K562 (cell line): ENCODE measurements at regions not wholly inside any gene's neighbourhood (a gene's known extent, or its start where the extent isn't known, plus 50 kb on each side); places are given as distances from the start of the nearest gene placed in this dataset.

Experiments used
- ATAC-seq: fragments of 200-7000 bp; cut with Tn5 transposase; 3 replicates; pipeline ENCODE4 v1.9.1; 2020; ENCODE audit warnings: moderate library complexity
- BruUV-seq: library from RNA; stranded (reverse); fragments of 400-500 nt; replicated peaks from 2 replicates; lab custom pipeline; 2021; lab: Mats Ljungman, UMichigan
- CTCF ChIA-PET: fragments of 300-600 bp; formaldehyde crosslinking; extraction: SDS; loops from one replicate; lab custom pipeline; 2021; ENCODE audit warnings: low intra/inter-chr PET ratio; lab: Yijun Ruan, JAX
- POLR2A ChIA-PET: fragments of 300-600, 350-650 bp; sonication (Branson Sonifier 250); formaldehyde crosslinking; extraction: SDS; loops from one replicate; lab custom pipeline; 2021; ENCODE audit warnings: antibody characterized with exemption, inconsistent platforms; lab: Yijun Ruan, JAX
- DNase-seq, 4 experiments: peaks; one replicate each; pipeline versions ENCODE4 v3.0.0 to v3.0.0-alpha.2; 2011 to 2018; ENCODE audit warnings: low spot score in 3 of 4, mixed read lengths in 3 of 4; ENCODE audit errors: extremely low read depth in 1 of 4
- FAIRE-seq: peaks from 2 replicates; lab custom pipeline; 2011; peaks lifted over from hg19 to GRCh38; lab: Jason Lieb, UNC
- H2AFZ ChIP-seq: 2 replicates; pipeline ENCODE4 v1.6.0; 2011; ENCODE audit warnings: low read depth, low read length, control low read depth, inconsistent platforms
- H3K27ac ChIP-seq: fragments of 200-600 bp; 3 replicates; pipeline ENCODE4 v1.8.0; 2011; ENCODE audit warnings: low read depth, mild to moderate bottlenecking, control low read depth, inconsistent platforms, low read length, moderate library complexity, mixed read lengths; ENCODE audit errors: extremely low read depth
- H3K27me3 ChIP-seq, 2 experiments: fragments of 300-600 bp in 1 of 2; 2 replicates in 1 of 2; 3 replicates in 1 of 2; pipeline versions ENCODE4 v1.6.0 to v1.8.0; 2011; ENCODE audit warnings: inconsistent platforms in 2 of 2, low read length in 2 of 2, mild to moderate bottlenecking in 1 of 2, mixed read lengths in 1 of 2, moderate library complexity in 1 of 2; ENCODE audit not compliant: control insufficient read depth in 2 of 2, insufficient read depth in 2 of 2
- H3K36me3 ChIP-seq: fragments of 300-600 bp; 3 replicates; pipeline ENCODE4 v1.8.0; 2011; ENCODE audit warnings: mild to moderate bottlenecking, low read length, inconsistent platforms; ENCODE audit not compliant: control insufficient read depth, insufficient read depth
- H3K4me1 ChIP-seq, 2 experiments: fragments of 200-600 bp in 1 of 2; replicated peaks in 1 of 2; 2 replicates in 1 of 2; 3 replicates in 1 of 2; pipeline versions ENCODE4 v1.5.1 to v1.8.0; 2011; ENCODE audit warnings: inconsistent platforms in 2 of 2, low read length in 2 of 2, mild to moderate bottlenecking in 1 of 2, mixed read lengths in 1 of 2, moderate library complexity in 1 of 2; ENCODE audit not compliant: control insufficient read depth in 2 of 2, insufficient read depth in 2 of 2
- H3K4me2 ChIP-seq: 2 replicates; pipeline ENCODE4 v1.6.1; 2011; ENCODE audit warnings: low read length, control low read depth, inconsistent platforms, mixed read lengths; ENCODE audit not compliant: insufficient read depth
- H3K4me3 ChIP-seq: fragments of 200-600 bp; sonication (generic), shearing (Covaris generic); 2 replicates; pipeline ENCODE4 v1.5.1; 2016; ENCODE audit warnings: control low read depth, inconsistent platforms
- H3K79me2 ChIP-seq: fragments of 200-600 bp; 3 replicates; pipeline ENCODE4 v1.8.0; 2011; ENCODE audit warnings: low read length, inconsistent platforms; ENCODE audit not compliant: control insufficient read depth, insufficient read depth
- H3K9ac ChIP-seq, 2 experiments: 2 replicates each; pipeline versions ENCODE4 v1.6.0 to v1.6.1; 2011; ENCODE audit warnings: low read depth in 2 of 2, low read length in 2 of 2, control low read depth in 1 of 2, inconsistent platforms in 1 of 2, mild to moderate bottlenecking in 1 of 2, mixed read lengths in 1 of 2; ENCODE audit not compliant: insufficient read depth in 1 of 2
- H3K9me1 ChIP-seq: one replicate; pipeline ENCODE4 v1.6.0; 2011; ENCODE audit warnings: inconsistent platforms, mild to moderate bottlenecking, low read length, moderate library complexity; ENCODE audit not compliant: control insufficient read depth, insufficient read depth
- H3K9me3 ChIP-seq: replicated peaks from 2 replicates; pipeline ENCODE4 v1.5.1; 2011; ENCODE audit warnings: low read depth, low read length, inconsistent platforms; ENCODE audit not compliant: control insufficient read depth, insufficient read depth
- H4K20me1 ChIP-seq: replicated peaks from 2 replicates; pipeline ENCODE4 v1.6.1; 2011; ENCODE audit warnings: low read length, inconsistent platforms, mixed read lengths; ENCODE audit not compliant: control insufficient read depth, insufficient read depth
- BCL6 ChIP-seq: fragments of 250-450 bp; sonication (Bioruptor Pico); IDR thresholded peaks from 2 replicates; pipeline ENCODE4 v1.4.0; 2020
- CBX5 ChIP-seq: IDR thresholded peaks from 2 replicates; pipeline ENCODE4 v1.6.1; 2014; ENCODE audit warnings: low read depth, borderline replicate concordance
- CEBPZ ChIP-seq: fragments of 150-350 bp; IDR thresholded peaks from 2 replicates; pipeline ENCODE4 v1.6.1; 2014; ENCODE audit warnings: low read depth, mild to moderate bottlenecking, low read length, borderline replicate concordance
- ESRRB ChIP-seq: fragments of 250-450 bp; sonication (Bioruptor Pico); IDR thresholded peaks from 2 replicates; pipeline ENCODE4 v1.5.0; 2020; ENCODE audit warnings: mild to moderate bottlenecking, moderate library complexity, borderline replicate concordance
- HOXB6 ChIP-seq: fragments of 250-450 bp; sonication (Bioruptor Pico); IDR thresholded peaks from 2 replicates; pipeline ENCODE4 v1.5.1; 2022; ENCODE audit warnings: mild to moderate bottlenecking, borderline replicate concordance
- KLF6 ChIP-seq: fragments of 250-450 bp; sonication (Bioruptor Pico); IDR thresholded peaks from 2 replicates; pipeline ENCODE4 v1.4.0; 2020; ENCODE audit warnings: mild to moderate bottlenecking, moderate library complexity, borderline replicate concordance
- LARP7 ChIP-seq: fragments of 450-650 bp; IDR thresholded peaks from 2 replicates; pipeline ENCODE4 v1.6.1; 2016
- NFXL1 ChIP-seq: fragments of 450-650 bp; formaldehyde crosslinking; IDR thresholded peaks from 2 replicates; pipeline ENCODE4 v1.4.0; 2021; ENCODE audit warnings: mild to moderate bottlenecking
- NR4A1 ChIP-seq, 2 experiments: fragments of 250-450 bp in 1 of 2; fragments of 450-650 bp in 1 of 2; sonication (Bioruptor Pico) in 1 of 2; IDR thresholded peaks; 2 replicates each; pipeline versions ENCODE4 v1.4.0 to v1.6.1; 2016 to 2020; ENCODE audit warnings: mild to moderate bottlenecking in 2 of 2, missing compliant biosample characterization in 1 of 2, missing genetic modification characterization in 1 of 2, moderate library complexity in 1 of 2
- U2AF2 ChIP-seq: fragments of 200-400 bp; formaldehyde crosslinking; optimal IDR thresholded peaks from 2 replicates; pipeline ENCODE3; 2017; ENCODE audit warnings: low read depth, mild to moderate bottlenecking, low read length
- ZNF584 ChIP-seq: fragments of 200-800 bp; sonication (Bioruptor generic); IDR thresholded peaks from 2 replicates; pipeline ENCODE4 v1.6.1; 2016; ENCODE audit warnings: low read depth, mild to moderate bottlenecking, missing genetic modification characterization, missing compliant biosample characterization
- WGBS: fragments of 100-300 bp; shearing (Covaris generic); methylation state at CpG from one replicate; pipeline ENCODE4 v1.1.6; 2016; ENCODE audit warnings: low coverage, mixed read lengths; ENCODE audit not compliant: insufficient coverage; ENCODE audit errors: missing lambda C conversion rate; 5-methylcytosine and 5-hydroxymethylcytosine counted together
- in situ Hi-C: fragments of 300-500 bp; cut with MboI; formaldehyde crosslinking; loops from 4 replicates; pipeline ENCODE4 v1.15.0; 2018; ENCODE audit warnings: inconsistent platforms, mixed read lengths
- intact Hi-C: fragments of 100-400 bp; cut with micrococcal nuclease; formaldehyde crosslinking; loops from 2 replicates; pipeline ENCODE4 v1.14.2; 2022
- TF ChIP-seq, protein P1 (sequence below): sonication (generic); formaldehyde crosslinking; IDR thresholded peaks from 2 replicates; pipeline ENCODE4 v1.8.1; 2023; ENCODE audit warnings: mild to moderate bottlenecking, missing genetic modification reagents

DNA sequence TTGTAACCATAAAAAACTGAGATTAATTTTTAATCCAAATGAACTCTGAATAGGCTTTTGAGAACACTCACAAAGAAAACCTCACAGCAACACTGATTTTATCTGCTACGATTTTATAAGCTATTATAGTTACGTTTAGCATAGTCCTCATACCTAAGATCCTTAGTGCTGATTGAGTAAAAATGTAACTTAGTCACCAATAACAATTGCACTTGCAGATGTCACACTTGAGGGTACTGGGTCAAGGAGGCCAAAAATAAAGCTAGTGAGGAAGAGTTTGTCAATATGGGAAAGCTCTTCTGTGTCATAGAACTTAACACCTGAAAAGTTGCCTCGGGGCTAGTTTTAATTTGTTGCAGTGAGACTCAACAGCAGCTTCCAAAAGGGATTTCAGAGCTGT, 706.5 kb upstream of the FAM98A start:
- intact Hi-C loops (no loop called here), in situ Hi-C loops (no loop called here)
- BruUV-seq: no TSS peak
- ChIA-PET POLR2A (no interaction called here), CTCF (no interaction called here)
- ATAC-seq: no peak
- Histone ChIP-seq H3K9ac (no peak overlapping the region), H3K9me3 (no peaks in the 10 kb centered on the region), H3K79me2 (no peaks in the 10 kb centered on the region), H3K4me2 (no peak overlapping the region), H4K20me1 (no peaks in the 10 kb centered on the region), H3K27me3 (no peaks in the 10 kb centered on the region), H3K4me3 (no peak overlapping the region), H3K4me1 (no peaks in the 10 kb centered on the region), H3K9me1 (no peaks in the 10 kb centered on the region), H2AFZ (no peak overlapping the region), H3K36me3 (no peaks in the 10 kb centered on the region), H3K27ac (no peak overlapping the region)
- FAIRE-seq: no peak
- 0% methylated on average over 3 of the region's 3 CpGs for WGBS
- TF ChIP-seq KLF6 (CRISPR knock-in tag) (no peak), CEBPZ (no peak)
- DNase-seq: no peak

GRCh38 chr2:34294961-34295360, 695.9 kb upstream of the FAM98A start:
- WGBS: 4% methylated on average over 4 of the region's 4 CpGs
- ChIA-PET CTCF (no interaction called here), POLR2A (no interaction called here)
- Histone ChIP-seq H3K4me1 (no peaks in the 10 kb centered on the region), H3K9me3 (no peaks in the 10 kb centered on the region), H2AFZ (no peak overlapping the region), H3K4me2 (no peak overlapping the region), H3K9me1 (no peaks in the 10 kb centered on the region), H3K9ac (no peak overlapping the region), H3K27ac (no peak overlapping the region), H3K27me3 (no peaks in the 10 kb centered on the region), H3K79me2 (no peaks in the 10 kb centered on the region), H3K4me3 (no peak overlapping the region), H4K20me1 (no peaks in the 10 kb centered on the region), H3K36me3 (no peaks in the 10 kb centered on the region)
- no peak for ATAC-seq
- BruUV-seq: no TSS peak
- intact Hi-C loops (no loop called here), in situ Hi-C loops (no loop called here)
- no peak for FAIRE-seq
- DNase-seq: no peak
- TF ChIP-seq HOXB6 (CRISPR knock-in tag) (no peak), U2AF2 (no peak), CBX5 (no peak), BCL6 (CRISPR knock-in tag) (no peak), NR4A1 (CRISPR knock-in tag; IDR thresholded peaks at IDR 0.05) (no peak), NR4A1 (tag; IDR thresholded peaks at IDR 0.05) (no peak), ZNF584 (CRISPR knock-in tag) (no peak), ESRRB (CRISPR knock-in tag) (no peak), NFXL1 (CRISPR knock-in tag) (no peak), LARP7 (no peak)
- TF ChIP-seq, protein P1, sequence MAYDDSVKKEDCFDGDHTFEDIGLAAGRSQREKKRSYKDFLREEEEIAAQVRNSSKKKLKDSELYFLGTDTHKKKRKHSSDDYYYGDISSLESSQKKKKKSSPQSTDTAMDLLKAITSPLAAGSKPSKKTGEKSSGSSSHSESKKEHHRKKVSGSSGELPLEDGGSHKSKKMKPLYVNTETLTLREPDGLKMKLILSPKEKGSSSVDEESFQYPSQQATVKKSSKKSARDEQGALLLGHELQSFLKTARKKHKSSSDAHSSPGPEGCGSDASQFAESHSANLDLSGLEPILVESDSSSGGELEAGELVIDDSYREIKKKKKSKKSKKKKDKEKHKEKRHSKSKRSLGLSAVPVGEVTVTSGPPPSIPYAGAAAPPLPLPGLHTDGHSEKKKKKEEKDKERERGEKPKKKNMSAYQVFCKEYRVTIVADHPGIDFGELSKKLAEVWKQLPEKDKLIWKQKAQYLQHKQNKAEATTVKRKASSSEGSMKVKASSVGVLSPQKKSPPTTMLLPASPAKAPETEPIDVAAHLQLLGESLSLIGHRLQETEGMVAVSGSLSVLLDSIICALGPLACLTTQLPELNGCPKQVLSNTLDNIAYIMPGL: no peak
